Endometrium (tissue), 2 donors: ENCODE measurements at regions not wholly inside any gene's neighbourhood (a gene's known extent, or its start where the extent isn't known, plus 50 kb on each side); places are given as distances from the start of the nearest gene placed in this dataset.
"Not testable (repeated sequence)": the region's sequence is repeated elsewhere in the genome, so short reads cannot be mapped to it uniquely, and the experiment has no call there.

Experiments used
- FAIRE-seq: peaks from 2 replicates; lab custom pipeline; 2012; peaks lifted over from hg19 to GRCh38; lab: Jason Lieb, UNC
- donor health status: control.
- donor health status: control.

GRCh38 chr22:45061332-45061731, 51.5 kb upstream of the PHF21B start:
- FAIRE-seq: no peak

GRCh38 chr22:45064313-45065278, 54.8 kb upstream of the PHF21B start:
- FAIRE-seq: no peak

GRCh38 chr22:45065726-45066125, 55.9 kb upstream of the PHF21B start:
- FAIRE-seq: no peak

- FAIRE-seq: no peak
These were observed 57.9 kb upstream of the PHF21B start for GRCh38 chr22:45067731-45068130.

GRCh38 chr22:45069925-45070324, 60.1 kb upstream of the PHF21B start:
- FAIRE-seq: no peak

- FAIRE-seq: no peak
These were observed 61.8 kb upstream of the PHF21B start for GRCh38 chr22:45071618-45072017.

- FAIRE-seq: no peak
These were observed 62.6 kb upstream of the PHF21B start for GRCh38 chr22:45072322-45072903.

GRCh38 chr22:45073064-45073463, 63.3 kb upstream of the PHF21B start:
- FAIRE-seq: no peak

GRCh38 chr22:45077286-45077685, 67.5 kb upstream of the PHF21B start:
- no peak for FAIRE-seq

GRCh38 chr22:45077826-45078334, 68.1 kb upstream of the PHF21B start:
- no peak for FAIRE-seq

- no peak for FAIRE-seq
These were observed 73.0 kb upstream of the PHF21B start for GRCh38 chr22:45082795-45083194.

GRCh38 chr22:45083659-45084305, 74.0 kb upstream of the PHF21B start:
- FAIRE-seq: no peak

GRCh38 chr22:45084400-45084920, 74.7 kb upstream of the PHF21B start:
- FAIRE-seq: no peak

- FAIRE-seq: no peak
These were observed 75.9 kb upstream of the NUP50 start for GRCh38 chr22:45087802-45088201.

- FAIRE-seq: no peak
These were observed 75.1 kb upstream of the NUP50 start for GRCh38 chr22:45088576-45088975.

- peak; percentile 97 for FAIRE-seq
These were observed 73.2 kb upstream of the NUP50 start for GRCh38 chr22:45090497-45090910.

GRCh38 chr22:45091254-45091854, 72.4 kb upstream of the NUP50 start:
- no peak for FAIRE-seq

- not testable (repeated sequence) for FAIRE-seq
These were observed 71.8 kb upstream of the NUP50 start for GRCh38 chr22:45091875-45092274.

GRCh38 chr22:45092644-45093043, 71.1 kb upstream of the NUP50 start:
- no peak for FAIRE-seq

GRCh38 chr22:45093609-45094008, 70.1 kb upstream of the NUP50 start:
- no peak for FAIRE-seq

GRCh38 chr22:45094081-45094720, 69.5 kb upstream of the NUP50 start:
- no peak for FAIRE-seq

- FAIRE-seq: no peak
These were observed 68.9 kb upstream of the NUP50 start for GRCh38 chr22:45094825-45095224.
